ENCODE measurements at regions not wholly inside any gene's neighbourhood (a gene's known extent, or its start where the extent isn't known, plus 50 kb on each side); places are given as distances from the start of the nearest gene placed in this dataset.

- whole genome bisulfite sequencing, 5 donors: 82 to 97% (median 91%) methylated on average over 1 of the region's 1 CpG
- Histone ChIP-seq H3K9me3 (no peaks in the 10 kb centered on the region), H3K36me3 (no peaks in the 10 kb centered on the region), H3K4me3 (no peak overlapping the region), H3K4me1 (no peaks in the 10 kb centered on the region), H3K27ac (no peak overlapping the region), H3K27me3 (replicated peaks in 1 of 7) (no peaks in the 10 kb centered on the region)
- intact Hi-C loops (cut with DNase I; ENCODE audit: low total_unique reads): no loop called here
- no peak for DNase-seq
- no peak for TF ChIP-seq POLR2AphosphoS5 (IDR thresholded peaks at IDR 0.05)
Measured at GRCh38 chr1:221316491-221317056, 425.3 kb downstream of the DUSP10 start.

DNA sequence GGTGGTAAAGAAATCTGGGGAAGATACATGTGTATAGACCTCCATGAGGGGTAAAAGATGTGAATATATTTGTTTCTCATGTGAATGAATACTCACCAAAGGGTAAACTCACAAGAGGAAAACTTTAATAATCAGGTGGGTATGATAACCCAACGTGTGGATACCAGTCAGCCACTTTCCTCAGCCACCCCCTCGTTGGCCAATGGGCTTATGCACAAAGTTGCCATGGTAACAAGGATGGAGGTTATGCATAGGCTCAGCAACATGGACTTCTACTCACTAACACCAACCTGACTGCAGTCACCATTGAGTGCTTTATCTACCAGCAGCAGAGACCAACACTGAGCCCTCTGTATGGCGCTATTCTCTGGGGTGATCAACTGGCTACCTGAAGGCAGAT lies 424.4 kb downstream of the DUSP10 start:
- 74 to 96% (median 90%) methylated on average over 3 of the region's 3 CpGs for WGBS, 5 donors
- Histone ChIP-seq H3K4me1 (no peaks in the 10 kb centered on the region), H3K27ac (no peak overlapping the region), H3K9me3 (no peaks in the 10 kb centered on the region), H3K27me3 (replicated peaks in 1 of 7) (no peaks in the 10 kb centered on the region), H3K4me3 (no peak overlapping the region), H3K36me3 (no peaks in the 10 kb centered on the region)
- TF ChIP-seq POLR2A (IDR thresholded peaks at IDR 0.05): no peak
- TF ChIP-seq, protein P1, sequence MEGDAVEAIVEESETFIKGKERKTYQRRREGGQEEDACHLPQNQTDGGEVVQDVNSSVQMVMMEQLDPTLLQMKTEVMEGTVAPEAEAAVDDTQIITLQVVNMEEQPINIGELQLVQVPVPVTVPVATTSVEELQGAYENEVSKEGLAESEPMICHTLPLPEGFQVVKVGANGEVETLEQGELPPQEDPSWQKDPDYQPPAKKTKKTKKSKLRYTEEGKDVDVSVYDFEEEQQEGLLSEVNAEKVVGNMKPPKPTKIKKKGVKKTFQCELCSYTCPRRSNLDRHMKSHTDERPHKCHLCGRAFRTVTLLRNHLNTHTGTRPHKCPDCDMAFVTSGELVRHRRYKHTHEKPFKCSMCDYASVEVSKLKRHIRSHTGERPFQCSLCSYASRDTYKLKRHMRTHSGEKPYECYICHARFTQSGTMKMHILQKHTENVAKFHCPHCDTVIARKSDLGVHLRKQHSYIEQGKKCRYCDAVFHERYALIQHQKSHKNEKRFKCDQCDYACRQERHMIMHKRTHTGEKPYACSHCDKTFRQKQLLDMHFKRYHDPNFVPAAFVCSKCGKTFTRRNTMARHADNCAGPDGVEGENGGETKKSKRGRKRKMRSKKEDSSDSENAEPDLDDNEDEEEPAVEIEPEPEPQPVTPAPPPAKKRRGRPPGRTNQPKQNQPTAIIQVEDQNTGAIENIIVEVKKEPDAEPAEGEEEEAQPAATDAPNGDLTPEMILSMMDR (IDR thresholded peaks at IDR 0.05 in 8 of 11, conservative IDR thresholded peaks at IDR 0.05 in 3 of 11): no peak
- no peak for TF ChIP-seq POLR2AphosphoS5 (IDR thresholded peaks at IDR 0.05)
- DNase-seq: no peak
- intact Hi-C loops (cut with DNase I; ENCODE audit: low total_unique reads): no loop called here

- Histone ChIP-seq H3K36me3 (no peaks in the 10 kb centered on the region), H3K9me3 (peaks cover 0 to 29% (median 22%) of the 10 kb centered on the region in 8 donors), H3K4me1 (peaks cover 0 to 2% (median 0%) of the 10 kb centered on the region in 6 donors), H3K4me3 (no peak overlapping the region), H3K27me3 (replicated peaks in 1 of 7) (no peaks in the 10 kb centered on the region), H3K27ac (no peak overlapping the region)
- intact Hi-C loops (cut with DNase I; ENCODE audit: low total_unique reads): no loop called here
- TF ChIP-seq POLR2AphosphoS5 (IDR thresholded peaks at IDR 0.05) (no peak), POLR2A (IDR thresholded peaks at IDR 0.05) (no peak)
- 43 to 80% (median 67%) methylated on average over 4 of the region's 4 CpGs for WGBS, 5 donors
- DNase-seq: no peak
Measured at GRCh38 chr1:221327954-221328353, 413.9 kb downstream of the DUSP10 start.

DNA sequence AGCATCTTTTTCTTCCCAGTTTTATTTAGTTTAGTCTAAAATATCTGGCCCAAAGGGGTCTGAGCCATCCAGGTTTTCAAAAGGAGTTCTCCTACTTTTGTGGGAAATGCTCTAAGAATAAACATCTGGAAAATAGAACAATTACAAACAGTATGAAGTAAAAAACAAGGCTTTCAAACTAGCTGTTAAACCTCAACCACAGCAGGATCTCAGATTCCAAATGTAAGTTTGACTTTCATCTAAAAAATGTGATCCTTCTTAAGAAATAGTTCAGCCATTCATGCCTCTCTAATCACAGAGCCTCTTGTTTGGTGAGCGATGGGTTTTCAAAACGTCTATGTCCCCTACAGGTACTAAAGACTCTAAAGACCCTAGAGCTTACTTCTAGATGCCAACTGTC lies 413.5 kb downstream of the DUSP10 start:
- no peaks in the 10 kb centered on the region for H3K27me3 ChIP-seq (replicated peaks in 1 of 7)
- intact Hi-C loops (cut with DNase I; ENCODE audit: low total_unique reads): no loop called here
- WGBS, 5 donors: 94 to 97% (median 97%) methylated on average over 2 of the region's 2 CpGs
- H3K9me3 ChIP-seq: peaks cover 0 to 30% (median 22%) of the 10 kb centered on the region in 8 donors
- H3K36me3 ChIP-seq: no peaks in the 10 kb centered on the region
- TF ChIP-seq POLR2A (IDR thresholded peaks at IDR 0.05) (no peak), POLR2AphosphoS5 (IDR thresholded peaks at IDR 0.05) (no peak)
- TF ChIP-seq, protein P1 (IDR thresholded peaks at IDR 0.05 in 8 of 11, conservative IDR thresholded peaks at IDR 0.05 in 3 of 11): no peak
- H3K4me3 ChIP-seq: no peak overlapping the region
- H3K4me1 ChIP-seq: peaks cover 0 to 6% (median 3%) of the 10 kb centered on the region in 6 donors
- no peak for DNase-seq
- no peak overlapping the region for H3K27ac ChIP-seq

DNA sequence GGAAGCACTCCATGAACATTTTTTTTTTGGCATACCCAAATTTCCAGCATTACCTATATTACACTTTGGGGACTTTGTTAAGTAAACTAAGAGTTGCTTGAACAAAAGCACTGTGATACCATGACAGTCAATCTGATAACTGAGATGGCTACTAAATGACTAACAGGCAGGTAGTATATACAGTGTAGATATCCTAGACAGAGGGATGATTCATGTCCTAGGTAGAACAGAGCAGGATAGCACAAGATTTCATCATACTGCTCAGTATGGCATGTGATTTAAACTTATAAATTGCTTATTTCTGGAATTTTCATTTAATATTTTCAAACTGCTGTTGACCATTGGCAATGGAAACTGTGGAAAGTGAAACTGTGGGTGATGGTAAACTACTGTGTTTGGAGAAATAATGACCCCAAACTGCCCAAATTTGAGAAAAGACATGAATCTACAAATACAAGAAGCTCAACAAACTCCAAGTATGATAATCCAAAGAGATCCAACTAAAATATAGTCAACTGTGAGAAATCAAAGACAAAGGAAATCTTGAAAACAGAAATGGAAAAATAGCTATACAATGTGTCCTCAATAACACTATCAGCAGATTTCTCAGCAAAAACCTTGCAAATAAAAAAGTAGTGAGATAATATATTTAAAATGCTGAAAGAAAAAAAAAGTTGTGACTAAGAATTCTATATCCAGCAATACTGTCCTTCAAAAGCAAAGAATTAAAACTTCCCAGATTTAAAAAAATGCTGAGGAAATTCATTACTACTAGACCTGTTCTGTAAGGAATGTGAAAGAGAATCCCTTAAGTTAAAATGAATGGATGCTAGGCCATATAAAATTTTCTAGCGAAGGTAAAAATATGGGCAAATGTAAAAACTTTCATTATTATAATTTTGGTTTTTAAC lies 410.4 kb downstream of the DUSP10 start:
- peaks cover 7 to 36% (median 22%) of the 10 kb centered on the region in 6 donors for H3K4me1 ChIP-seq
- peaks cover 0 to 9% (median 0%) of the 10 kb centered on the region in 7 donors for H3K27me3 ChIP-seq (replicated peaks in 1 of 7)
- H3K36me3 ChIP-seq: no peaks in the 10 kb centered on the region
- DNase-seq: no peak
- WGBS, 5 donors: 92 to 100% (median 95%) methylated on average over 1 of the region's 1 CpG
- H3K4me3 ChIP-seq: no peak overlapping the region
- H3K27ac ChIP-seq: no peak overlapping the region
- H3K9me3 ChIP-seq: peaks cover 0 to 30% (median 22%) of the 10 kb centered on the region in 8 donors
- intact Hi-C loops (cut with DNase I; ENCODE audit: low total_unique reads): no loop called here
- TF ChIP-seq POLR2AphosphoS5 (IDR thresholded peaks at IDR 0.05) (no peak), POLR2A (IDR thresholded peaks at IDR 0.05) (no peak)
- TF ChIP-seq, protein P1 (IDR thresholded peaks at IDR 0.05 in 8 of 11, conservative IDR thresholded peaks at IDR 0.05 in 3 of 11): no peak

Data from spleen (tissue), 11 donors.